ENCODE measurements at regions not wholly inside any gene's neighbourhood (a gene's known extent, or its start where the extent isn't known, plus 50 kb on each side); places are given as distances from the start of the nearest gene placed in this dataset.
"Not testable (repeated sequence)": the region's sequence is repeated elsewhere in the genome, so short reads cannot be mapped to it uniquely, and the experiment has no call there.

DNA sequence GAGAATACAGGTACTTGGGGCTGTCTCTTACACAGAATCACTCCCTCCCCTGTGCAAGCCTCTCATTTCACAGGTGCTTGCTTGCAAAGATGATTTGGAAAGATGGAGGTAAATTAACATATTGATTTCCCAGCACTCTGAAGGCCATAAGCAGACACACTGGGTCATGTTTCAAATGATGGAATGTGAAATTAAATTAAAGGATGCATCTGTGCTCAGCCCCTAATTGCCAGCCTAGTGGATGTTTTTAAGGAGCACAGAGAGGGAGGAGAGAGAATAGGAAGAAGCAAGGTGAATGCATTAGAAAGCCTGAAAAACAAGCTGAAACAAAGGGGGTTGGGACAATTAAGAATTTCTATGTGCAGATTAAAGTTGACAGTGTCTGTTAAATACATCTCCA is 96.1 kb upstream of the GRIP1 start:
- no peak for DNase-seq (ENCODE audit: low read depth in 2 of 2)

DNA sequence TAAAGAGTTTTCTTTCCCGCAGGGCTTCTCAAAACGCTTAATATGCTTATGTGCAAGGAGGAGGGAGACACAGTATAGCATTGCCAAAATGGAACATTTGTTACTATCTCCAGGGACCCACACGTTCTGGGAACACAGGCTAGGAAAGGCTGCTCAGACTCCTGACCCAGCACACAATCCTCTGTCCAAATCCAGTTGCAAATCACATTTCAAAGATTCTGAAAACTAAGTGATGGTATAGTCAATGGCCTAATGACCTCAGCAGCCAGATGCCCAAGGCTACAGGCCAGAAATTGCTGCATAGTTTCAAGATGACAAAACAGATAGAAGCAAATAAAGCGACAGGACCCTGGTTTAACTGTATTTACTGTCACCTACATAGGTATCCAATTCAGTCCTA is 97.0 kb upstream of the GRIP1 start:
- no peak for DNase-seq (ENCODE audit: low read depth in 2 of 2)

- DNase-seq (ENCODE audit: low read depth in 2 of 2), result peak in 1 of 2 donors; percentile 15
Measured at GRCh38 chr12:66776974-66777373, 98.1 kb upstream of the GRIP1 start.

DNA sequence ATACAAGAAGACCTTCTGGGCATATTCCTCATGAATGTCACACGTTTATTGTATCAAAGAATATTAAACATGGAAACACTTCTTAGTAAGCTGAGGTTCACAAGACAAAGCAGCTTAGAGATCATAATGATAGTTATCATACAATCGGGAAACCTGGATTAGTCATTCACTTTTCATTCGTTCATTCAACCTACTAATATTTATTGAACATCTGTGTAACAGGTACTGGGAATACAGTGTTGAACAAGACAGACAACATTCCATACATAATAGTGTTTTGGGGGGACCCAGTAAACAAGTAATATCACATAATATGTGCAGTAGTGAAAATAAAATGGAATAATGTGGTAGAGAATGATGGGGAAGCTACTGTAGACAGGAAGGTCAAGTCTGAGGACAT is 100.6 kb upstream of the GRIP1 start:
- no peak for DNase-seq (ENCODE audit: low read depth in 2 of 2)

- DNase-seq (ENCODE audit: low read depth in 2 of 2), result no peak
Measured at GRCh38 chr12:66786531-66787308, 107.8 kb upstream of the GRIP1 start.

GRCh38 chr12:66799551-66799950 is 120.7 kb upstream of the GRIP1 start:
- DNase-seq (ENCODE audit: low read depth in 2 of 2), result no peak

GRCh38 chr12:66800046-66800445 is 121.2 kb upstream of the GRIP1 start:
- DNase-seq (ENCODE audit: low read depth in 2 of 2), result no peak

- no peak for DNase-seq (ENCODE audit: low read depth in 2 of 2)
Measured at GRCh38 chr12:66803930-66804329, 125.1 kb upstream of the GRIP1 start.

GRCh38 chr12:66804563-66804974 is 125.7 kb upstream of the GRIP1 start:
- no peak for DNase-seq (ENCODE audit: low read depth in 2 of 2)

- DNase-seq (ENCODE audit: low read depth in 2 of 2), result no peak
Measured at GRCh38 chr12:66808606-66809005, 129.7 kb upstream of the GRIP1 start.

DNA sequence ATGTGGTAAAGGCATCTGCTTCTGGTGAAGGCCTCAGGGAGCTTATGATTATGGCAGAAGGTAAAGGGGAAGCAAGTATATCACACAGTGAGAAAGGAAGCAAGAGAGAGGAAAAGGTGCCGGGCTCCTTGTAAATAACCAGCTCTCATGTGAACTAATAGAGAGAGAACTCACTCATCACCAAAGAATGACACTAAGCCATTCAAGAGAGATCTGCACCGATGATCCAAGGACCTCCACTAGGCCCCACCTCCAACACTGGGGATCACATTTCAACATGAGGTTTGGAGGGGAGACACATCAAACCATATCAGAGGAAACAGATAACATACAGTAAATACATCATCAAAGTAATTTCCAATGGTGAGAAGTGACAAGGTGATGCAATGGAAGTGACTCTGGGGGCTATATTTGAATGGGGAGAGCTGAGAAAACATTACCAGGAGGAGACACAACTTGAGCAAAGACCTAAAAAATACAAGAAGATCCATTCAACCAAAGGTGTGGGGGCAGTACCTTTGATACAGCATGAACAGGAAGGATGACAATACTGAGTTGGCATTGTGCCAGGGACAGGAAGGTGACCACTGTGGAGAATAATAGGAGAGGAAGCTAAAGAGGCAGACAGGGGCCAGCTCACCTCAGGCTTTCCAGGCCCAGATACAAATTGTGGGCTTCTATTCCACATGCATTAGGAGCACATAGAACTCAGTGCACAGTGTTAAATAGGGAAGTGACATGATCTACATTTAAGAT is 134.4 kb upstream of the GRIP1 start:
- no peak for DNase-seq (ENCODE audit: low read depth in 2 of 2)

GRCh38 chr12:66819587-66819986 is 140.7 kb upstream of the GRIP1 start:
- DNase-seq (ENCODE audit: low read depth in 2 of 2), result no peak

DNA sequence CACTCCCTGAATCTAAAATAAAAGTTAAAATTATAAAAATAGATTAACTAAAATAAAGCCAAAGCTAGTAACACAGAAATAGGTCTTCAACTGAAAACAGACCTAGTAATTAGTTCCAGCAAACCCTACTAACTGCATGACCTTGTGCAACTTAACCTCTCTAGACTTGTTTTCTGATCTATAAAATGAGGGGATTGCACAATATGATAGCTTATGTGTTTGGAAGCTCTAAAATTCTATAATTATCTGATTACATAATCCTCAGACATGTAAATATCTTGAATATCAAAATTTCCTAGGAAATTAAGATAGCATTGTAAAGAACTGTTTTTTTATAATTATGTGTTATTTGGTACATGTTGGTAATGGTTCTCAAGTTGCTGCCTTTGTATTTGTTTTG is 144.1 kb upstream of the GRIP1 start:
- no peak for DNase-seq (ENCODE audit: low read depth in 2 of 2)

DNA sequence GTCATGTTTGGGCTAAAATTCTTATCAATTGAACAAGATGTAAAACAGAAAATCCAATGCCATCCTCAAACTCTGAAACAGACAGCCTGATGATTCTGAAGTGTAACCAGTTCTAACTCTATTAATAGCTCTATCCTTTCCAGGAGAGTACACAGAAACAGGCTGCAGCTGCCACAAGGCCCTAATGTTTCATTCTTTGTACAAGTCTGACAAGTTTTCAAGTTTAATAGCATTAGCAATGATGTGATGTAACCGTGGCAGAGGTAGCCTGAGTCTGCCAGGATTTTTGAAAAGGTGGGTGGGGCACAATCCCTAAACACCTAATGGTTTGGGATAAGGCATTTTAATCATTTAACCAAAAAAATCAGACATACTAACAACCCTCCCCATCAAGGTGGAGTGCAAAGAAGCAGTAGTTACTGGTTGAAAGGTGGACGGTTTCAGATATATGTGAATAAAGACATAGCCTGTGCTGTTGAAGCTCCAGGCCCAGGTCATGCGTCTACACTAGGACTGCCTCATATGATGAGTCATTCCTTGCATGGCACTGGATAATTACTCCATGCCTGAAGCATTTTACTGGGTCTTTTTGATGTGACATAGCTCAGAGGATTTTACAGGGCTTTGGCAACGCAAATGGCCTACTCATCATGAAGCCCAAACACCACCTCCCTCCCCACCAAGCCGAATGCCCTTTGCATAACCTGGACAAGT is 145.1 kb upstream of the GRIP1 start:
- no peak for DNase-seq (ENCODE audit: low read depth in 2 of 2)

GRCh38 chr12:66825921-66826320 is 147.0 kb upstream of the GRIP1 start:
- DNase-seq (ENCODE audit: low read depth in 2 of 2), result not testable (repeated sequence)

DNA sequence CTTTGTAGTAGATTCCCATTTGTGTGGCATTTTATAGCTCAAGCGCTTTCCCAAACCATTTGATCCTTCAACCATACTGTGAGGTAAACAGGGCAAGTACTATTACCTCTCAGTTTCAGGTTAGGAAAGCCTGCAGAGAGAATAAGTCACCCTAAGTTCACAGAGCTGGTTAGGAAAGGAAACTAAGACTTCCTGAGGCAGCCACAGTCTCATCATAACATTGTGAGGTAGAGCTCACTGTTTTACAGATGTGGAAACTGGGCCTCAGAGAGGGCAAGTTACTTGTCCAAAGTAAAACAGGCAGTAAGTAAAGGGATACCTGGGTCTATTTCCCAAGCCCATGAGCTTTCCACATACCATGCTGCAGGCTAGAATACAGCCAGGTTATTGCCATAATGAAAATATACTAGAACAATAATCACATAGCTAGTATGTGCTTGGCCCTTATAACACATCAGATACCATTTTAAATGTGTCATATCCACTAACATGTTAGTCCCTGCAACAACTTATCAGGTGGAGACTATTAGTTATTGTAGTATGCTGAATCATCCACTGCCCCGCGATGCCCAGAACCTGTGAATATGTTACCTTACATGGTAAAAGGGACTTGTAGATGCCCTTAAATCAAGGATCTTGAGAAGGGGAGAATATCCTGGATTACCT is 150.9 kb upstream of the GRIP1 start:
- no peak for DNase-seq (ENCODE audit: low read depth in 2 of 2)

GRCh38 chr12:66831495-66831894 is 152.6 kb upstream of the GRIP1 start:
- DNase-seq (ENCODE audit: low read depth in 2 of 2), result no peak

GRCh38 chr12:66832997-66833396 is 154.1 kb upstream of the GRIP1 start:
- no peak for DNase-seq (ENCODE audit: low read depth in 2 of 2)

GRCh38 chr12:66836623-66837310 is 157.9 kb upstream of the GRIP1 start:
- no peak for DNase-seq (ENCODE audit: low read depth in 2 of 2)

- DNase-seq (ENCODE audit: low read depth in 2 of 2), result no peak
Measured at GRCh38 chr12:66837311-66837627, 158.4 kb upstream of the GRIP1 start.

GRCh38 chr12:66838366-66838765 is 159.5 kb upstream of the GRIP1 start:
- DNase-seq (ENCODE audit: low read depth in 2 of 2), result no peak

GRCh38 chr12:66848967-66849366 is 170.1 kb upstream of the GRIP1 start:
- DNase-seq (ENCODE audit: low read depth in 2 of 2), result no peak
